Upper lobe of left lung (tissue), 6 donors: ENCODE measurements at regions not wholly inside any gene's neighbourhood (a gene's known extent, or its start where the extent isn't known, plus 50 kb on each side); places are given as distances from the start of the nearest gene placed in this dataset.

Source experiments
- ATAC-seq, 2 donors: fragments of 200-7000 bp; cut with Tn5 transposase; one replicate each; pipeline ENCODE4 v1.9.1; 2022; ENCODE audit warnings: mild to moderate bottlenecking in 2 of 2, moderate library complexity in 2 of 2; ENCODE audit not compliant: low FRiP score in 2 of 2
- DNase-seq, 2 donors: peaks; one replicate each; pipeline ENCODE4 v3.0.0-alpha.2; 2019 to 2020
- H3K27ac ChIP-seq, 4 donors: fragments of 200-600 bp; sonication (generic); one replicate each; pipeline ENCODE4 v1.5.1; 2016 to 2019
- H3K27me3 ChIP-seq, 4 donors: fragments of 200-600 bp; sonication (generic); one replicate each; pipeline ENCODE4 v1.5.1; 2017 to 2019
- H3K36me3 ChIP-seq, 4 donors: fragments of 200-600 bp; sonication (generic); one replicate each; pipeline ENCODE4 v1.5.1; 2016 to 2019
- H3K4me1 ChIP-seq, 4 donors: fragments of 200-600 bp; sonication (generic); one replicate each; pipeline ENCODE4 v1.5.1; 2018 to 2019
- H3K4me3 ChIP-seq, 4 donors: fragments of 200-600 bp; sonication (generic); one replicate each; pipeline ENCODE4 v1.5.1; 2017 to 2019; ENCODE audit warnings: mild to moderate bottlenecking in 2 of 4, moderate library complexity in 1 of 4
- H3K9me3 ChIP-seq, 4 donors: fragments of 200-600 bp; sonication (generic); one replicate each; pipeline ENCODE4 v1.5.1; 2018 to 2019
- CTCF ChIP-seq, 6 experiments: fragments of 450-650 bp in 4 of 6; fragments of 200-600 bp in 2 of 6; sonication (generic) in 2 of 6; IDR thresholded peaks; one replicate each; pipeline ENCODE4 v1.5.1; 2016 to 2019; ENCODE audit warnings: antibody characterized with exemption in 6 of 6
- EP300 ChIP-seq, 4 donors: sonication (generic); formaldehyde crosslinking; IDR thresholded peaks; one replicate each; pipeline ENCODE4 v1.5.1; 2017; ENCODE audit warnings: antibody characterized with exemption in 4 of 4, control low read depth in 2 of 4
- POLR2A ChIP-seq, 4 donors: fragments of 450-650 bp; IDR thresholded peaks; one replicate each; pipeline ENCODE4 v1.5.1; 2016 to 2017; ENCODE audit warnings: antibody characterized with exemption in 4 of 4, mild to moderate bottlenecking in 2 of 4
- POLR2AphosphoS5 ChIP-seq, 2 donors: sonication (generic); formaldehyde crosslinking; IDR thresholded peaks; one replicate each; pipeline ENCODE4 v1.5.1; 2017; ENCODE audit warnings: antibody characterized with exemption in 2 of 2
- WGBS, 2 donors: methylation state at CpG; one replicate each; pipeline ENCODE4 v1.1.5; 2017 to 2018; 5-methylcytosine and 5-hydroxymethylcytosine counted together
- donor health status: DM: no; HTN: no; CAD: no; lungs with moderate emphysema.
- donor health status: DM: no; HTN: yes; CAD: no; lungs with severe emphysema.

- Histone ChIP-seq H3K27ac (no peak overlapping the region), H3K4me3 (no peak overlapping the region), H3K4me1 (no peaks in the 10 kb centered on the region), H3K27me3 (no peaks in the 10 kb centered on the region), H3K36me3 (no peaks in the 10 kb centered on the region), H3K9me3 (no peaks in the 10 kb centered on the region)
- DNase-seq (no peak), ATAC-seq (no peak)
- TF ChIP-seq EP300 (IDR thresholded peaks at IDR 0.05), result no peak
- no peak for TF ChIP-seq CTCF (IDR thresholded peaks at IDR 0.05)
- TF ChIP-seq POLR2AphosphoS5 (IDR thresholded peaks at IDR 0.05), result no peak
- no peak for TF ChIP-seq POLR2A (IDR thresholded peaks at IDR 0.05)
- 89 to 93% methylated on average over 4 of the region's 4 CpGs for WGBS, 2 donors
These were observed 82.6 kb upstream of the THSD7A start for GRCh38 chr7:11914645-11915044.

GRCh38 chr7:11923376-11923930, 91.5 kb upstream of the THSD7A start:
- TF ChIP-seq POLR2A (IDR thresholded peaks at IDR 0.05), result no peak
- TF ChIP-seq CTCF (IDR thresholded peaks at IDR 0.05), result no peak
- TF ChIP-seq EP300 (IDR thresholded peaks at IDR 0.05), result no peak
- no peak for TF ChIP-seq POLR2AphosphoS5 (IDR thresholded peaks at IDR 0.05)
- Histone ChIP-seq H3K4me1 (no peaks in the 10 kb centered on the region), H3K27ac (no peak overlapping the region), H3K36me3 (no peaks in the 10 kb centered on the region), H3K27me3 (no peaks in the 10 kb centered on the region), H3K9me3 (no peaks in the 10 kb centered on the region), H3K4me3 (no peak overlapping the region)
- no peak for ATAC-seq
- WGBS, 2 donors, result 76 to 91% methylated on average over 1 of the region's 1 CpG
- DNase-seq, result no peak

- 56% methylated on average over 3 of the region's 3 CpGs for WGBS, 2 donors
- DNase-seq (no peak), ATAC-seq (no peak)
- TF ChIP-seq POLR2AphosphoS5 (IDR thresholded peaks at IDR 0.05) (no peak), CTCF (IDR thresholded peaks at IDR 0.05) (no peak), EP300 (IDR thresholded peaks at IDR 0.05) (no peak), POLR2A (IDR thresholded peaks at IDR 0.05) (no peak)
- Histone ChIP-seq H3K27me3 (no peaks in the 10 kb centered on the region), H3K4me3 (no peak overlapping the region), H3K36me3 (no peaks in the 10 kb centered on the region), H3K4me1 (no peaks in the 10 kb centered on the region), H3K9me3 (no peaks in the 10 kb centered on the region), H3K27ac (no peak overlapping the region)
These were observed 99.3 kb upstream of the THSD7A start for GRCh38 chr7:11931307-11931706.

GRCh38 chr7:11934796-11935195, 102.8 kb upstream of the THSD7A start:
- H3K27me3 ChIP-seq, result no peaks in the 10 kb centered on the region
- TF ChIP-seq CTCF (IDR thresholded peaks at IDR 0.05), result no peak
- TF ChIP-seq POLR2AphosphoS5 (IDR thresholded peaks at IDR 0.05), result no peak
- TF ChIP-seq EP300 (IDR thresholded peaks at IDR 0.05), result no peak
- TF ChIP-seq POLR2A (IDR thresholded peaks at IDR 0.05), result no peak
- H3K9me3 ChIP-seq, result no peaks in the 10 kb centered on the region
- H3K4me3 ChIP-seq, result no peak overlapping the region
- WGBS, 2 donors, result 54 to 78% methylated on average over 2 of the region's 2 CpGs
- ATAC-seq, result no peak
- no peak for DNase-seq
- H3K36me3 ChIP-seq, result no peaks in the 10 kb centered on the region
- no peaks in the 10 kb centered on the region for H3K4me1 ChIP-seq
- H3K27ac ChIP-seq, result no peak overlapping the region

- no peaks in the 10 kb centered on the region for H3K4me1 ChIP-seq
- DNase-seq, result no peak
These were observed 103.9 kb upstream of the THSD7A start for GRCh38 chr7:11935905-11936304.

More at GRCh38 chr7:11935905-11936304, 103.9 kb upstream of the THSD7A start:
- H3K4me3 ChIP-seq, result no peak overlapping the region
- no peaks in the 10 kb centered on the region for H3K9me3 ChIP-seq
- no peaks in the 10 kb centered on the region for H3K27me3 ChIP-seq
- H3K27ac ChIP-seq, result no peak overlapping the region
- H3K36me3 ChIP-seq, result no peaks in the 10 kb centered on the region
- ATAC-seq, result no peak
- TF ChIP-seq POLR2A (IDR thresholded peaks at IDR 0.05), result no peak
- no peak for TF ChIP-seq CTCF (IDR thresholded peaks at IDR 0.05)
- no peak for TF ChIP-seq POLR2AphosphoS5 (IDR thresholded peaks at IDR 0.05)
- no peak for TF ChIP-seq EP300 (IDR thresholded peaks at IDR 0.05)
